A673 (cell line): ENCODE measurements at regions not wholly inside any gene's neighbourhood (a gene's known extent, or its start where the extent isn't known, plus 50 kb on each side); places are given as distances from the start of the nearest gene placed in this dataset.

Experiments used
- BruUV-seq: library from RNA; stranded (reverse); fragments of 400-500 nt; replicated peaks from 2 replicates; lab custom pipeline; 2021; lab: Mats Ljungman, UMichigan
- CTCF ChIA-PET: fragments of 300-600 bp; sonication (Branson Sonifier 250); formaldehyde crosslinking; loops from one replicate; lab custom pipeline; 2022; ENCODE audit warnings: antibody characterized with exemption; lab: Charles Lee
- POLR2A ChIA-PET: fragments of 300-600 bp; sonication (Branson Sonifier 250); formaldehyde crosslinking; loops from one replicate; lab custom pipeline; 2022; ENCODE audit warnings: antibody characterized with exemption; ENCODE audit not compliant: low non-redundant PET; lab: Charles Lee
- DNase-seq: peaks from one replicate; pipeline ENCODE4 v3.0.0-alpha.2; 2015; ENCODE audit warnings: low spot score
- H3K27ac ChIP-seq: fragments of 200-600 bp; sonication (generic); 2 replicates; pipeline ENCODE4 v1.5.1; 2016; ENCODE audit warnings: mixed run types, low read depth, mild to moderate bottlenecking, mixed read lengths, antibody characterized with exemption, low read length; ENCODE audit not compliant: poor library complexity, severe bottlenecking
- H3K27me3 ChIP-seq: fragments of 200-600 bp; sonication (generic); replicated peaks from 2 replicates; pipeline ENCODE4 v1.6.1; 2017; ENCODE audit warnings: mixed run types, low read depth, mild to moderate bottlenecking, mixed read lengths, antibody characterized with exemption, low read length; ENCODE audit not compliant: insufficient read depth, poor library complexity
- H3K36me3 ChIP-seq: fragments of 200-600 bp; sonication (generic); 2 replicates; pipeline ENCODE4 v1.6.1; 2016; ENCODE audit warnings: mixed run types, mild to moderate bottlenecking, mixed read lengths, antibody characterized with exemption, low read length; ENCODE audit not compliant: insufficient read depth, poor library complexity, severe bottlenecking
- H3K4me1 ChIP-seq: fragments of 200-600 bp; sonication (generic); 2 replicates; pipeline ENCODE4 v1.6.1; 2017; ENCODE audit warnings: mixed run types, mild to moderate bottlenecking, mixed read lengths, antibody characterized with exemption, low read length; ENCODE audit not compliant: insufficient read depth, poor library complexity, severe bottlenecking
- H3K4me3 ChIP-seq: fragments of 200-600 bp; sonication (generic); 2 replicates; pipeline ENCODE4 v1.5.1; 2016; ENCODE audit warnings: low read depth, mixed run types, mild to moderate bottlenecking, mixed read lengths, low read length; ENCODE audit not compliant: poor library complexity, severe bottlenecking
- H3K9me3 ChIP-seq: fragments of 200-600 bp; sonication (generic); 2 replicates; pipeline ENCODE4 v1.6.1; 2016; ENCODE audit warnings: mixed run types, low read depth, mild to moderate bottlenecking, mixed read lengths, antibody characterized with exemption, low read length; ENCODE audit not compliant: poor library complexity, severe bottlenecking
- CTCF ChIP-seq: fragments of 300-800, 200-600 bp; sonication (generic); conservative IDR thresholded peaks from 2 replicates; pipeline ENCODE4 v1.5.1; 2017; ENCODE audit warnings: low read depth, mild to moderate bottlenecking, antibody characterized with exemption, low read length, moderate library complexity, mixed read lengths
- EZH2 ChIP-seq: fragments of 200-600 bp; sonication (generic); IDR thresholded peaks from 2 replicates; pipeline ENCODE4 v1.6.1; 2017; ENCODE audit warnings: borderline replicate concordance, low read depth, mild to moderate bottlenecking, mixed read lengths, antibody characterized with exemption, low read length; ENCODE audit not compliant: poor library complexity, severe bottlenecking
- intact Hi-C: fragments of 100-400 bp; cut with micrococcal nuclease; formaldehyde crosslinking; loops from one replicate; pipeline ENCODE4 v1.10.0; 2022; ENCODE audit not compliant: unreplicated experiment

- Histone ChIP-seq H3K9me3 (no peaks in the 10 kb centered on the region), H3K36me3 (no peaks in the 10 kb centered on the region), H3K4me3 (no peak overlapping the region), H3K4me1 (peaks cover 41% of the 10 kb centered on the region), H3K27ac (no peak overlapping the region), H3K27me3 (no peaks in the 10 kb centered on the region)
- no TSS peak for BruUV-seq
- TF ChIP-seq EZH2 (no peak), CTCF (no peak)
- intact Hi-C loops, result no loop called here
- ChIA-PET POLR2A (no interaction called here), CTCF (no interaction called here)
- no peak for DNase-seq
Measured at GRCh38 chr2:221309892-221310583, 262.1 kb downstream of the EPHA4 start.

- no peaks in the 10 kb centered on the region for H3K27me3 ChIP-seq
- POLR2A ChIA-PET, result no interaction called here
- TF ChIP-seq CTCF, result no peak
- TF ChIP-seq EZH2, result no peak
- CTCF ChIA-PET, result no interaction called here
- peak; percentile 48 for DNase-seq
- no peaks in the 10 kb centered on the region for H3K9me3 ChIP-seq
- H3K4me1 ChIP-seq, result peaks cover 41% of the 10 kb centered on the region
- intact Hi-C loops, result no loop called here
- BruUV-seq, result no TSS peak
- no peak overlapping the region for H3K4me3 ChIP-seq
- no peak overlapping the region for H3K27ac ChIP-seq
- H3K36me3 ChIP-seq, result no peaks in the 10 kb centered on the region
Measured at GRCh38 chr2:221310730-221311129, 261.4 kb downstream of the EPHA4 start.

DNA sequence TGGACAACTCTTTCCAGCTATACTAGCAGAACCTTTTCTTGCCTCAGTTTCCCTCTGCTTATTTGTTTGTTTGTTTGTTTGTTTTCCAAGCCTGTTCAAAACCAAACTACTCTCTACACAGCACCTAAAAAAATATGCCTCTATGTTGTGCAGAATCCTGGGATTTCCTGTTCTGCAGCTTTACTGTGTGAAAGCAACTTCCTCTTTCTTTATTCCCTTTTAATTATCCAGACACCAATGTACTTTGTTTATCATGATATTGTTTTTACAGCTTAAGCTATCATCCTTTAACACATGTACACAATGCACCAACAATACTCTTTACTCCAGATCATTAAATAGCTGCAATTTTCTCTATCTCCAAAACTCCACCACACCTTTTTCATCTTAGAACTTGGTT lies 259.5 kb downstream of the EPHA4 start:
- H3K27ac ChIP-seq, result no peak overlapping the region
- CTCF ChIA-PET, result no interaction called here
- DNase-seq, result no peak
- no peak for TF ChIP-seq CTCF
- no peak for TF ChIP-seq EZH2
- no TSS peak for BruUV-seq
- no peak overlapping the region for H3K4me3 ChIP-seq
- POLR2A ChIA-PET, result no interaction called here
- no peaks in the 10 kb centered on the region for H3K36me3 ChIP-seq
- no peaks in the 10 kb centered on the region for H3K9me3 ChIP-seq
- peaks cover 41% of the 10 kb centered on the region for H3K4me1 ChIP-seq
- H3K27me3 ChIP-seq, result peaks cover 3% of the 10 kb centered on the region
- intact Hi-C loops, result no loop called here
